ENCODE measurements at regions not wholly inside any gene's neighbourhood (a gene's known extent, or its start where the extent isn't known, plus 50 kb on each side); places are given as distances from the start of the nearest gene placed in this dataset.

GRCh38 chr10:9625304-9625703, 1392.4 kb upstream of the CELF2 start:
- DNase-seq = no peak

- DNase-seq = no peak
Measured at GRCh38 chr10:9634466-9634865, 1383.2 kb upstream of the CELF2 start.

DNA sequence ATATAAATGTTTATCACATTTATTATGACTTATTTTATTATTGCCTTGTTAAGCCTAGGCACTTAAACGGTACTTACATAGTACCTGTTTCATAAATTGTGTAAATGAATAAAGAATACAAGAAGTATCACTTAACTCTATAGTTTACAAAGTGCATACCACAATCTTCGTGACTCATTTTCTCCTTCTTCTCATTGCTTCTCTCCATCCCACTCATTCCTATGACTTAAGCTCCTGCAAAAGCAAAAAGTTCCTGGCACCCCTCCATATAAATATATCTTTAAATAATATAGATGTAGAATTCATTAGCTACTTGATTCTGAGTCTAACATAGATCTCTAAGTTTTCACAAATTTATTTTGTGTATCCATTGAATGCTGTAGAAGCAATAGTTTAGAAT, 1382.0 kb upstream of the CELF2 start:
- no peak for DNase-seq

DNA sequence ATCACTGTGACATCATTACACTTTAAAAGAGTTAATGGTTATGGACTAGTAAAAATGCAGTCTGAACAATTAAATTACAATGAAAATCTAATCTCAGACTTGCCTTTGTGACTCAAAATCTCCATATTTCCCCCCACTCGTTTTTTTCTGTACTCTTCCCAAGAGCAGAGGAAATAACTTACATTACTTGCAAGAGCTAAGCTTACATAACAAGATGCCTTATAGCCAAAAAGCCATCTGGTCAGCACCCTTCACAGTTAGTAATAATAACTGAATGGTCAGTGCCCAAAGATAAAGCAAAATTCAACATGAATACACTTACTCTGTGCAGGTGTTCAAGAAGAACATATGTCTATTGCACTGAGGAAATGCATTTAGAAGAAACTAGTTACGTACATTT, 1381.5 kb upstream of the CELF2 start:
- no peak for DNase-seq

DNA sequence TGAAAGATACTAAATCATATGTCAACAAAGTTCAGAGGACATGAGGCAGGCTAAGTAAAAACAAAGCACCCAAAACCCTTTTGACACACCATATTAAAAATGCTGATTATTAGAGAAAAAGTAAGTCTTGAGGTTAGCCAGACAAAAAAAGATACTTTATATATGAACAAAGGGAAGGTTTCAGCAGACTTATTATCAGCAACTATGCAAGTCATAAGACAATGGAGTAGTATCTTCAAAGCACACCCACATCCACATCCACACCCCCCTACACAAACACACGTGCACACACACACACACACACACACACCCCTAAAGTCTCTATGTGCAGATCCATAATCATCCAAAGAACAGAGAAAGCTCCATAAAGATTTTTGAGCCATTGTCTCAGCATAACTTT, 1373.9 kb upstream of the CELF2 start:
- DNase-seq = no peak

DNA sequence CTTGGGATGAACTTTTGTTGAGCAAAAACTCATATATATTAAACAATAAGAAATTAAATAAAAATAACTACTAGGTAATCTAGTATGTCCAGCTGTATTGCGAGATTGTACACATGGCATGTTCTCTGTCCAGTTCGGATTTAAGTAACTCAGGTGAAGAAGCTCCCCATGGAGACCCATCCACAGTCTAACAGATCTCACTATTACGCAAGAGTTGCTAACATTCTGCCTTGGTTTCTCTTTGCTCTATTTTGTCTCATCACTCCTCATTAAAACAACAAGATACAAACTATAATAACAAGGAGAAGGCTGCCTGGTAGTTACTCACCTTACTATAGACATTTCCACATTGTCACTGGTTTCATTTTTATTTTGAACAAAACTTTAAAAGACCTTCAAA, 1372.3 kb upstream of the CELF2 start:
- DNase-seq = no peak

DNA sequence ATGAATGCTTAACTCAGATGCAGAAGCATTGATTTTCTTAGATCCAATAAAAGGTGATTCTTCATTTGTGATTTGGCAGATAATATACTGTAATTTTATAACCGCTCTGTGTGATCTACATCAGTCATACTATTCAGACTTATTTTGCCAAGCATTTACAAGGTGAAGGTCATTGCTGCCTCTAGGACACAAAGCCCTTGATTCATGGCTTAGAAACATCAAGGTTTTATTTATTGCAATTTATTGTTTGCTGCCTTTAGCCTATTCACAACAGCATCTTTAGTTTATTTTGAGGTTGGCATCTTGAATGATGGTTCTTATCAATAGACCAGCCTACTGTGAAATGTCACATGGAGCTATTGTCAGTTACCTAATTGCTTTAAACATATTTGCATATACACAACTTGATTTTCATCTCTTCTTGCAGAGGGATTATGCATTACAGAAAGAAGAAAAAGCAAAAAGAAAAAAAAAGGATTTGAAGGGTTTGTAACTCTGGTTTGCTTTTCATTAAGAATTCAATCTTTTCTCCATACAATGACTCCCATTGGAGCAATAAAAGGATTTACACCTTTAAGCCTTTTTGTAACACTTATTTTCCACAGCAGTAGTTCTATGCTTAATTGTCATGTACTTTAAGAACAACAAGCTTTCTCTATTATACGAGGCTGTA, 1371.6 kb upstream of the CELF2 start:
- DNase-seq = no peak

DNA sequence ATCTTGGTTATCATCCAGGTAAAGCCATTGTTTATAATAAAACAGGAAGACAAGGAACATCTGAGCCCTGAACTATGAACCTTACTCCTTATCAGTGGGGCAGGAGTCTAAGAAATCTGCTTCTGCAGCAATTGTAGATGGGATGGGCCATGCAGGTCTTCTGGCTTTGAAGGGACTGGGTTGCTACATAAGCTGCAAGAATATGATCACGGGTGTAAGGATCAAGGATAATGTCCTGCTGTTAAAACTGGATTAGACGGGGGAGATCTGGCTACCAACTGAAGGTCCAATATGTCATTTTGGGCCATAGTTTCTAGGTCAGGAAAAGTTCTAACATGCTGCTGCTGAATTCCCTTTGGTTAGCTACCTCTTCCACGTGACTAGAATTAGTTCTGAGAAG, 1363.4 kb upstream of the CELF2 start:
- DNase-seq = no peak

DNA sequence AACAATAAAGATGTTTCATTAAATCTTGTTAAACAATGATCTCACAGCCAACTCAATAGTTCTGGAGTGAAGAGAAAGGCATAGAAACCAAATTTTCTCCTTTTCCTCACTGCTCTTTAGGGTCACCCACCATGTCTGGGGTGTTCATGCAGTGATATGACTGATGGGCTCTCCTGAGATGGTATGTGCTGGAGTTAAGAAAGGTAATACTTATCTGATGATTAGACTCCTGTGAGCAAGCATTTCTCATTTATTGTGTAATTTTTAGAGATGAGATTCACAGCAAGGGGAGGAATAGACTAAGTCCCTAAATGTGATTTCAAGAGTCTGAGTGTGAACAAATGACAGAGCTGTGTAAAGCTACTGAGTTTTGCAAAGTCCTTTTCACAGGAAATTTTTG, 1361.3 kb upstream of the CELF2 start:
- no peak for DNase-seq

- no peak for DNase-seq
Measured at GRCh38 chr10:9656996-9657395, 1360.7 kb upstream of the CELF2 start.

- DNase-seq = no peak
Measured at GRCh38 chr10:9657530-9657929, 1360.1 kb upstream of the CELF2 start.

- DNase-seq = no peak
Measured at GRCh38 chr10:9668411-9668810, 1349.3 kb upstream of the CELF2 start.

- no peak for DNase-seq
Measured at GRCh38 chr10:9670911-9671310, 1346.8 kb upstream of the CELF2 start.

- no peak for DNase-seq
Measured at GRCh38 chr10:9681655-9682054, 1336.0 kb upstream of the CELF2 start.

DNA sequence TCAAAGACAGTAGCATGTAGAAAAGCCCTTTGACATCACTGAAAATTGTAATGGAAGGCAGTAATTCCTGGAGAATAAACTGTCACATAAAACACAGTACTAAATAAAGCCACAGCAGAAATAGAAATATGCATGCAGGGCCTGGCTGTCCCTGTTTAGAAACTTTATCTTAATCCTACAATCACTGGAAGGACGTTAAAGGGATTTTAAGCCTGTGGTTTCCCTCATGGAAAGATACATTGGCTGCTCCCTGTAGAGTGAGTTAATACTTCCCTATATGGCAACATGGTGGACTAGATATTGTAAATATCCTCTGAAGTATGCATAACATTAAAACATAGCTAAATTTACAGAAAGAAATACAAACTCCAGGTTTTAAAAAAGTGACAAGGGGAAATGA, 1334.9 kb upstream of the CELF2 start:
- no peak for DNase-seq

DNA sequence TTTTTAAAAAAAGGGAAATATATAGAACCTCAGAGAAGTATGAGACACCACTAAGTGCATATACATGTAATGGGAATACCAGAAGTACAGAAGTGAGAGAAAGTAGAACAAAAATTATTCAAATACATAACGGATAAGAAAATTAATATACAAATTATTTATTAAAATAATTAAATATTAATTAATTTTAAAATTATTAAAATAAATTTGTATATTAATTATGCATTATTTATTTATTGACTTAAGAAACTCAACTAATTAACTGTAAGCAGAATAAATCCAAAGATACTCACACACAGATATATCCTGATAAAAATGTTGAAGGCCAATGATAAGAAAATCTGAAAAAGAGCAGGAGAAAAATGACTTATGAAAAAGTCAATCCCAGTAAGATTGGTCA, 1333.5 kb upstream of the CELF2 start:
- DNase-seq = no peak

- no peak for DNase-seq
Measured at GRCh38 chr10:9685596-9685995, 1332.1 kb upstream of the CELF2 start.

- no peak for DNase-seq
Measured at GRCh38 chr10:9688711-9689110, 1329.0 kb upstream of the CELF2 start.

GRCh38 chr10:9707216-9707615, 1310.5 kb upstream of the CELF2 start:
- no peak for DNase-seq

GRCh38 chr10:9709849-9710248, 1307.8 kb upstream of the CELF2 start:
- DNase-seq = no peak

GRCh38 chr10:9712393-9712792, 1305.3 kb upstream of the CELF2 start:
- no peak for DNase-seq

DNA sequence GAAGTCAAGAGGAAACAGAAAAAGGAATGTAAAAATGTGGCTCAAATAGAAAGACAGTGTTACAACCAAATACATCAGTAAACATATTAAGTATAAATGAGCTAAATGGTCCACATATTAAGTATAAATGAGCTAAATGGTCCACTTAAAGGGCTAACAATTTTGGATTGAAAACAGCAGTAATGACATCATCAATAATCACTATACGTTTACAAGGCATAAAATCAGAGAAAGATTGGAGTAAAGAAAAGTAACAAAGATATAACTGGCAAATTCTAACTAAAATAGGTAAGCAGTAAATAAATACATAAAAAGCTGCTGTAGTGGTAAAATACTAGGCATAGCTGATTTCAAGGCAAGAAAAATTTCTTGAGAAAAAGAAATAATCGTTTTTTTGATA, 1298.4 kb upstream of the CELF2 start:
- DNase-seq = no peak

DNA sequence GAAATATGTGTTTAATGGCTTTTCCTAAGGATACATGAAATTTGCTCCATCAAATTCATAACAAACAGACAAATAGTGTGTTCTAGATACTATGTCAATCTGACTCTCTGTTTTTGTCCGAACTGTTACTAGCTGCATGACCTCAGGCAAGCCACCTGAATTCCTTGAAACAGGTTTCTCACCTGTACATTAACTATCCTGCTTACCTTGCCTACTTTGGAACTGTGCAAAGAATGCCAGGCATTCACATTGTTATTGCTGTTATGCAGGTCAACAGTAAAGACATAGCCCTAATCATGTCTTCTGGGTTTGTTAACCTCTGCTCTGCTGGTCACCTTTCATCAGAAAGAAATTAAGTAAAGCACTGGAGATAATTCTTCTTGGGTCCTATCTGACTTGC, 1283.9 kb upstream of the CELF2 start:
- no peak for DNase-seq

DNA sequence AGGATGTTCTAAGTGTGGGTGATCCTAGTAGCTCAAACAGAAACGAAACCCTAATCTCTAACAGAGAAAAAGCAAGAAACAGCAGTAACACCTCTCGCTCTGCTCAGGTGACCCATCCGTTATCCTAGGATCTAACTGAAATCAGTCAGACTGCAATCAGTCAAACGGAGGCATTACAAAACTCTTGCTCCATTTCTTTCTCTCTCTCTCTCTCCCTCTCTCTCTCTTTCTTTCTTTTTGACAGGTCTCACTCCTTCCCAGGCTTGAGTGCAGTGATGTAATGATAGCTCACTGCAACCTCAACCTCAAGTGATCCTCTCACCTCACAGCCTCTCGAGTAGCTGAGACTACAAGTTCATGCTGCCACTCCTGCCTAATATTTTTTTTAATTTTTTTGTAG, 1283.5 kb upstream of the CELF2 start:
- no peak for DNase-seq

- no peak for DNase-seq
Measured at GRCh38 chr10:9735731-9736130, 1281.9 kb upstream of the CELF2 start.

DNA sequence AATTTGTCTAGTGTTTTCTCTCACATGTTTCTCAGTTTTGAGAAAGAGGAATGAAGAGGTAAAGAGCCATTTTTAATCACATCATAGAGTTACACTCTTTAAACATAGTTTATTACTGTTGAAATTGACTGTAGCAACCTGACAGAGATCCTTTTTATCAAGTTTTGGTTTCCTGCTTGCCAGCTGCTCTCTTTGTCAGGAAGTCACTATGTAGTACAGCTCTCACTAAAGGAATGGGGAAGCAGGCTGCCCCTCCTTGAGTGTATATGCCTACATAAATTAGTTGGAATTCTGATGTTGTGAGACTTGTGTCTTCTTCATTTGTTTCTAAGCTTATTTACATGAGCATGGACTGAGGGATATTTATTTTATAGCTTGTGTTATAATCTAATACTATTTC, 1274.0 kb upstream of the CELF2 start:
- no peak for DNase-seq

All from NCI-H526 (cell line).